ENCODE measurements at regions not wholly inside any gene's neighbourhood (a gene's known extent, or its start where the extent isn't known, plus 50 kb on each side); places are given as distances from the start of the nearest gene placed in this dataset.
A peak's percentile ranks its signal among the peaks of the same experiment; 100 is the strongest.

DNA sequence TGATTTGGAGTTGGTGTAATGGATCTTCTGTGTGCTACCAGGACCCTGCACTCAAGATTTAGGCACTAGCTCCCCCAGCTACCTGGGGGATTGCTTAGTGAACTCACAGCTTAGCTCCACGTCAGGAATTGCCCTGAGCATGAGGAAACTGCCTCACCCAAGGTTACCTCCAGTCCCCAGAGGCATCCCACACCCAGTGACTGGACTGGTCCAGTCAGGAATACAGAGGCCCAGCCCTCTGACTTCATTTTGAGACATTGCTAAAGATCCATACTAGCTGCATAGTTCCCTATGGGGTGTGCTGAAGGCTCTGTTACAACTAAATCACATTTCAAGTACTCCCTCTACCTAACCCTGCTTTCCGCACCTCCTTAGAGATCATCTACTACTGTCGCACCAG, 364.7 kb downstream of the EFNA5 start:
- H3K4me3 ChIP-seq (ENCODE audit: low read depth, low read length): no peak overlapping the region
- DNase-seq (ENCODE audit: low read depth): no peak
- TF ChIP-seq, protein P1, sequence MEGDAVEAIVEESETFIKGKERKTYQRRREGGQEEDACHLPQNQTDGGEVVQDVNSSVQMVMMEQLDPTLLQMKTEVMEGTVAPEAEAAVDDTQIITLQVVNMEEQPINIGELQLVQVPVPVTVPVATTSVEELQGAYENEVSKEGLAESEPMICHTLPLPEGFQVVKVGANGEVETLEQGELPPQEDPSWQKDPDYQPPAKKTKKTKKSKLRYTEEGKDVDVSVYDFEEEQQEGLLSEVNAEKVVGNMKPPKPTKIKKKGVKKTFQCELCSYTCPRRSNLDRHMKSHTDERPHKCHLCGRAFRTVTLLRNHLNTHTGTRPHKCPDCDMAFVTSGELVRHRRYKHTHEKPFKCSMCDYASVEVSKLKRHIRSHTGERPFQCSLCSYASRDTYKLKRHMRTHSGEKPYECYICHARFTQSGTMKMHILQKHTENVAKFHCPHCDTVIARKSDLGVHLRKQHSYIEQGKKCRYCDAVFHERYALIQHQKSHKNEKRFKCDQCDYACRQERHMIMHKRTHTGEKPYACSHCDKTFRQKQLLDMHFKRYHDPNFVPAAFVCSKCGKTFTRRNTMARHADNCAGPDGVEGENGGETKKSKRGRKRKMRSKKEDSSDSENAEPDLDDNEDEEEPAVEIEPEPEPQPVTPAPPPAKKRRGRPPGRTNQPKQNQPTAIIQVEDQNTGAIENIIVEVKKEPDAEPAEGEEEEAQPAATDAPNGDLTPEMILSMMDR (conservative IDR thresholded peaks at IDR 0.05; ENCODE audit: low read depth, low read length): no peak

DNA sequence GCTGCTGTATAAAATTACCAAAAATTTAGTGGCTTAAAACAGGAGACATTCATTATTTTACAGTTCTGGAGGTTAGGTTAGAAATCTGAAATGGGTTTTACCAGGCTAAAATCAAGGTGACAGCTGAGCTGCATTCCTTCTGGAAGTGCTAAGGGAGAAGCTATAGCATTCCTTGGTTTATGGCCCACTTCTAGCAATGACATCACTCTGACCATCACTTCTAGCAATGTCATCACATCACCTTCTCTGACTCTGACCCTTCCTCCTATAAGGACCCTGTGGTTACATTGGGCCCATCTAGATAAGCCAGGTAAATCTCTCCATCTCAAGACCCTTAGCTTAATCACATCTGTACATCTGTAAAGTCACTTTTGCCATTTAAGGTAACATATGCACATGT, 366.1 kb downstream of the EFNA5 start:
- no peak overlapping the region for H3K4me3 ChIP-seq (ENCODE audit: low read depth, low read length)
- TF ChIP-seq, protein P1 (conservative IDR thresholded peaks at IDR 0.05; ENCODE audit: low read depth, low read length): no peak
- no peak for DNase-seq (ENCODE audit: low read depth)

DNA sequence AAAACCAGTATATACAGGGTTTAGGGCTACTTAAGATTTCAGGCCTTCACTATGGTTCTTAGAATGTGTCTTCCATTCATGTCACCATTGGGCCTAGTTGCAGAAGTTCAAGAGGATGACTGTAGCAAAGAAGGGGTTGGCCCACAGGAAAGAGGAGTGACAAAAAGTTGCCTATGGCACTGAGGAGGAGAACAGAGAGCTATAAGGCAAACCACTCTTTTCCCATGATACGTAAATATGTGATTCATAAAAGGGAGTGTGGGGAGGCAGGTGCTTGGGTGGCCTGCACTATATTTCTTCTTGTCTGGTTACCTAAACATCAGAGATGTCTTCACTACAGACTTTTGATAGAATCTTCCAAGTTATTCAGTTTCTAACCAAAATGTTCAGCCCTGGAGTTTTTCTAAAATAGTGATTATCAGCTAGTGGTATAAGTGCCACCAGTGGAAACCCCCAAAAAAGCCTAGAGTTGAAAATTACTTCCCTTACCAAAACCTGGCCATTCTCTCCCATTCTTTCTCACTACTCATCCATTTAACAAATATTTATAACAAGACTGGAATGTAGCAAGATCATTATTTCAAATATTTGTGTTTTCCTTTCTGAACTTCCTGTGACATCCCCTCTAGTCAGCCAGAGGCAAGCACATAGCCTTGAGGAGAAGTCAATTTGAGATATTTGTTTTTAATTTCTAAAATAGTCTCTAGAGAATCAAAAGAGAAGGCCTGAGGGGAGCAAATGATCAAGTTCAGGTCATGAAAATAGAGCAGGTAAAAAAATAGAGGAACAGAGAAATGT, 367.4 kb downstream of the EFNA5 start:
- DNase-seq (ENCODE audit: low read depth): no peak
- H3K4me3 ChIP-seq (ENCODE audit: low read depth, low read length): no peak overlapping the region
- TF ChIP-seq, protein P1 (conservative IDR thresholded peaks at IDR 0.05; ENCODE audit: low read depth, low read length): no peak

DNA sequence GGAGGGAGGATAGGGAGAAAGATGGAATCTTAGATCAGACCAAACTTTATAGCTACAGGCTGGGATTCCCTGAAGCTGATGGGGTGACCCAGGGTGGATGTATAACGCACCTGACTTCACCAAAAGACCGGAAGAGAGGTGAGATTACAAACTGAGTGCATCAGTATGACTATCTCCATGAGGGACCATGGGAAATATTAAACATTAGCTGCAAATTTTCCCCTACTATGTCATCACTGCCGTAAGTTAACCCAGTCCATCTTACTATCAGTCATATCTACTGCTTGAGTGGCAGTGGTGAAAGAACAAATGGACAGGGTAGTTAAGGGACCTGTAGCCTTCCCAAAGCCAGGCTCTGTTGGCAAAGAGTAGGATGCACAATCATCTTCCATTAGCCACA, 368.3 kb downstream of the EFNA5 start:
- no peak overlapping the region for H3K4me3 ChIP-seq (ENCODE audit: low read depth, low read length)
- TF ChIP-seq, protein P1 (conservative IDR thresholded peaks at IDR 0.05; ENCODE audit: low read depth, low read length): no peak

DNA sequence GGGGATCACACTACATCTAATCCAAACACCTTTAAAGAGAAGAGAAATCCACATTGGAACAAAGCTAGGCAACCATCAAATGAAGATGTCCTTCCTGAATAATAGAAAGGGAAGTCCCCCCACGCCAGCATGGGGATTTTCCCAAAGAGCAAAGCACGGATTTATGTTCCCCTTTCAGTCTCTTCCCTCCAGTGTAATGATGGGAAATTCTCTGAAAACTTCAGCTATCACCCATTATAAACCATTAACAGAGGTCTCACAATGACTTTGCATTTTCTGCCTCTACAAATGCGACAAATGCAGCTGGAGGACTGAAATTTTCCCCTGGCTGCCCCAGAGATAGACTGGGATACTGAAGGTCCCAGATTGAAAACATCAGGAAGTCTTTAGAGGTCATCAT, 368.7 kb downstream of the EFNA5 start:
- no peak overlapping the region for H3K4me3 ChIP-seq (ENCODE audit: low read depth, low read length)
- TF ChIP-seq, protein P1 (conservative IDR thresholded peaks at IDR 0.05; ENCODE audit: low read depth, low read length): no peak
- no peak for DNase-seq (ENCODE audit: low read depth)

More for the DNA sequence above, 368.3 kb downstream of the EFNA5 start:
- no peak for DNase-seq (ENCODE audit: low read depth)

DNA sequence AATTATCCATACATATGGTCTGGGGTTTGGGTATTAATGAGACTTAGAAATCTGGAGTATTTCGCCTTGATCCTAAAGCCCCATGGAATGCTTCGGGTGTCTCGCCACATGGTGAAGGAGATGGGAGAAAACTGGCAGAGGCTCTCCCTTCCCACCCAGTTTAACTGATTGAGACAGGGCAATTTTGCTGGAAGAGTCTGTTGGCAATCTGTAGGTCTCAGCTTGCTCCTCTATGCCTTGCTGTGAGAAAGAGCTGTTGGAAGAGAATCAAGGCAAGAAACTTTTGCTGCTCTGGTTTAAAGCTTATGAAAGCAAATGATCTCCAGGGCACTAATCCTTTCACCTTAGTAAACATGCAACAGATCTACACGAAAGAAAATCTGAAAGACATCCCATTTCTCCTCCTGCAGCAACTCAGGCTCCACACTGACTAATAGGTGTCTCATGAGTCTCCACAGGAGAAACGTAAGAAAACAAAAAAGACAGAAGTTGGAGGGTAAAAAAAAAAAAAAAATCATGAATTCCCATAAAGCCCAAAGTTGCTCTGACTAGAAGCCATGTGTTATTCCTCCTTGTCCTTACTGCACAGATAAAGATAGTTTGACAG, 369.9 kb downstream of the EFNA5 start:
- no peak overlapping the region for H3K4me3 ChIP-seq (ENCODE audit: low read depth, low read length)
- TF ChIP-seq, protein P1 (conservative IDR thresholded peaks at IDR 0.05; ENCODE audit: low read depth, low read length): no peak
- DNase-seq (ENCODE audit: low read depth): peak; percentile 24

DNA sequence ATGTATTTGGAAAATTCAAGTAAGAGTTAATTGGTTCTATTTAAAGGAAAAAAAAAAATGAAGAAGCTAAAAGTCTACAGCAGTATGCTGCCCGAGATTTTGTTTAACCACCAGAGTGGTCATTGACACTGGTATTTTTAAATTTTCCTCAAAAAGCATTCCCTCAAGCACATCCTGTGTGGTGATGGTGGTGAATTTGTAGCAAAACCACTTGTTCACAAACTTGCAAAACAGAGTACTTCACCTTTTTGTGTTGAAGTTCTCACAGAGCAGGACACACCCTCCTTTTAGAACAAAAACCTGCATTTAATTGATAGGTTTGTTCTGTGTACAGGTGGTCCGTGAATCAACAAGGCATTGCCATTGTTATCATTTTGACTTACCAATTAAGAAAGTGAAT, 374.2 kb downstream of the EFNA5 start:
- DNase-seq (ENCODE audit: low read depth): no peak
- TF ChIP-seq, protein P1 (conservative IDR thresholded peaks at IDR 0.05; ENCODE audit: low read depth, low read length): no peak
- no peak overlapping the region for H3K4me3 ChIP-seq (ENCODE audit: low read depth, low read length)

Data from choroid plexus epithelial cell (primary cell).